Embryonic facial prominence (tissue), 1 donor: ENCODE measurements at regions not wholly inside any gene's neighbourhood (a gene's known extent, or its start where the extent isn't known, plus 50 kb on each side); places are given as distances from the start of the nearest gene placed in this dataset.
"Not testable (repeated sequence)": the region's sequence is repeated elsewhere in the genome, so short reads cannot be mapped to it uniquely, and the experiment has no call there.

Source experiments
- DNase-seq: peaks from one replicate; pipeline ENCODE4 v3.0.0-alpha.2; 2016; ENCODE audit errors: extremely low spot score

GRCh38 chr1:30532621-30533020 is 190.8 kb downstream of the MATN1 start:
- DNase-seq, result no peak

DNA sequence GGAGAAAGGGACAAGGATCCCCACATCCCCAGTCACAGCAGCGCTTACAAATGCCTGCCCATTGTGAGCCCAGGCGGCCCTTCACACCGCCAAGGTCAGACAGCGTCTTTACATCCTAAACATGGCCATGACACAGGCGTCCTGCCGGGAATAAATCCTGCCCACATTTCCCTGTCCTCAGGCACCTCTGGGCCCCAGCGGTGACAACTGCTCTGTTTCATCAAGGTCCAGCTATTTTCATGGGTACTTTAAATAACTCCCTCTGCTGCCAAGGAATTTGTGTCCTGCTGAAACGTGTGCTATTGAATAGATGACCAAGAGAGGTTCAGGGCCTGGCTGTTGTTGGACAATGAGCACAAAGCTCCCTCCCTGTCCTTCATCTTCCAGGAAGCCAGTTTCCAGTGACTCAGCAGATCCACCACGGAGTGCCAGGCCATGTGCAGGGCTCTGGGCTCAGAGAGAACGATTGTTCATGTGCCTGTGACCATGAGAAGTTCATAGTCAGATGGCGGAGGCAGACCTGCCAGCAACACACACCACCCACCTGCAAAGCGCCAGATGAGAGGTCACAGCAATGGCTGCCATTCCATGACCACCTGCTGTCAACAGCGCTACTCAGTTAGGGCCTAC is 195.8 kb downstream of the MATN1 start:
- no peak for DNase-seq

DNA sequence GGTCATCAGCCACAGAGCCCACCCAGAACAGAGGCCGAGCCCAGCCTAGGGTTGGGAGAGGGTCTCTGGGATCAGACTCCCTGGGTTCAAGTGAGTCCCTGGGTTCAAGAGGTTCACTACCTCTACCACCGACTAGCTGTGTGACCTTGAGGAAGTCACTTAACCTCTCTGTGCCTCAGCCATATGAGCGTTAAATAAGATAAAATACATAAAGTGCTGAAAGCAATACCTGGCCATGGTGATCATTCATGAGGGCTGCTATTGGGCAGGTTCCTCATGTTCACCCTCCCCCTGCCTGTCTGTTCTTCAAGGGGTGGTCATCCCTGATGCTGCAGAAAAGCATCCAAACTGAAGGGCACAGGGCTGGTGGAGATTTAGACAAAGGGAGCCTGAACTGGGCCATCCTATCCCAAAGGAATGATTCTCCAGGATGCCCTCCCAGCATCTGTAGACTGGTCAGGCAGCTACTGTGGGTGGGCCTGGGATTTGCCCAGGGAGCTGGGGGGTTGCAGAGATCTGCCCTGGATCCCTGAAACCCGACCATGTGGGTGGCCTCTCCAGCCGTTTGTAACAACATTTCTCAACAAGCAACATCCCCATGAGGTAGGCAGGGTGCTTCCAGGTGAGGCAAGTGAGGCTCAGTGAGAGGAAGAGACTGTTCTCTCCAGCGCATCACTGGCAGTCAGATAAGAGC is 196.6 kb downstream of the MATN1 start:
- no peak for DNase-seq

DNA sequence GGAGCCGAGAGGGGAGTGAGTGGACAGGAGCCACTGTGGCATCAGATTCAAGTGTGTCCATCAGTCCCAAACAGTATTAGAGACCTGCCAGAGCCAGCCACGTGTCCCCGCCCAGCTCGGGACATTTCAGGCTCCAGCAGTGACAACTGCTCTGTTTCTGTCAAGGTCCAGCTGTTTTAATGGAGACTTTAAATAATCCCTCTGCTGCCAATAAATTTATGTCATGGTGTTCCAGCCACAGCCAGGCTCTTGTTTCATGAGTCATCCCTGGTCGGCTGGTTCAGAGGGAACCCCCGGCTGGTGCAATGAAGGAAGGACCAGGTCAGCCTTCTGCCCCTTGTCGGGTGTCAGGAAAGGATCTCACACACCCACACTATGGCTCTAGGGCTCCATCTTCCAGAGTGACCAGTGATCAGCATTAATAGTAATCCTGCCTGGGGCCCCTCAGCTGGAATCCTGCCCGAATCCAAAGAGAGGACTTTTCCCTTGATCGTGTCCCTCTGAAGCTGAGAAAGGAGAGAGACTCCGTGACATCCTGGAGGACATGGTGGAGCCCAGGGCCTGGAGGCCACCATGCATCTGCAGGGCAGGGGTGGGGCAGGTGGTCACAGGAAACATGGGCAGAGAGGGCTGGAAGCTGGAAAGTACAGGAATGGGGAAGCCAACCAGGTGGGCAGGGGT is 197.3 kb downstream of the MATN1 start:
- DNase-seq, result no peak

DNA sequence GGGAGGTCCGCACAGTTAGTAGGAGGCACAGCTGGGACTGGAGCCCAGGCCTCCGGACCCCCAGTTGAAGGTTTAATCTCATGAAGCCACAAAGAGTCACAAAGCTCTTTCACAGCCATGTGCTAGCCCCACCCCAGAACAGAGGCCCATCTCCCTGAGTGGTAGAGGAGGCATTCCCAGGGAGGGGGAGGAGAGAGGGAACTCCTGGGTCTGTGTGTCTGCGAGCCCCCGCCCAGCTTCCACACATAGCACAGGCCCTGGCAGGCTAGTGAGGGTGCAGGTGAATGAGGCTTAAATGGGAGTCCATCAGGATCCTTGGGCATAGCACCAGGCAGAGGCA is 197.8 kb downstream of the MATN1 start:
- DNase-seq, result no peak

- DNase-seq, result no peak
Measured at GRCh38 chr1:30524840-30525617, 198.4 kb downstream of the MATN1 start.

DNA sequence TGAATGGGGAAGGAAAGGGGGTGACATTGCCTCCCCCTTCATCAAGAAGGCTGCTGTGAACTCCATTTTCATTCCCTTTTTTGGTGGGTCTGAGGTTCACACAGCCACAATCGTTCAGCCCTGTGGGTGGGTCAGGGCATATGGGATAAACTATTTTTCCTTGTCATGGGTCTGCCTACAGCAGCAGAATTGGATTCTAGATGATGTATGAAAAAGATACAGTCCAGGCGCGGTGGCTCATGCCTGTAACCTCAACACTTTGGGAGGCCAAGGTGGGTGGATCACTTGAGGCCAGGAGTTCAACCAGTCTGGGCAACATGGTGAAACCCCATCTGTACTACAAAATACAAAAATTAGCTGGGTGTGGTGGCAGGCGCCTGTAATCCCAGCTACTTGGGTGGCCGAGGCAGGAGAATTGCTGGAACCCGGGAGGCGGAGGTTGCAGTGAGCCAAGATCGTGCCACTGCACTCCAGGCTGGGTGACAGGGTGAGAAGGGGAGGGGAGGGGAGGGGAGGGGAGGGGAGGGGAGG is 199.3 kb downstream of the MATN1 start:
- not testable (repeated sequence) for DNase-seq

DNA sequence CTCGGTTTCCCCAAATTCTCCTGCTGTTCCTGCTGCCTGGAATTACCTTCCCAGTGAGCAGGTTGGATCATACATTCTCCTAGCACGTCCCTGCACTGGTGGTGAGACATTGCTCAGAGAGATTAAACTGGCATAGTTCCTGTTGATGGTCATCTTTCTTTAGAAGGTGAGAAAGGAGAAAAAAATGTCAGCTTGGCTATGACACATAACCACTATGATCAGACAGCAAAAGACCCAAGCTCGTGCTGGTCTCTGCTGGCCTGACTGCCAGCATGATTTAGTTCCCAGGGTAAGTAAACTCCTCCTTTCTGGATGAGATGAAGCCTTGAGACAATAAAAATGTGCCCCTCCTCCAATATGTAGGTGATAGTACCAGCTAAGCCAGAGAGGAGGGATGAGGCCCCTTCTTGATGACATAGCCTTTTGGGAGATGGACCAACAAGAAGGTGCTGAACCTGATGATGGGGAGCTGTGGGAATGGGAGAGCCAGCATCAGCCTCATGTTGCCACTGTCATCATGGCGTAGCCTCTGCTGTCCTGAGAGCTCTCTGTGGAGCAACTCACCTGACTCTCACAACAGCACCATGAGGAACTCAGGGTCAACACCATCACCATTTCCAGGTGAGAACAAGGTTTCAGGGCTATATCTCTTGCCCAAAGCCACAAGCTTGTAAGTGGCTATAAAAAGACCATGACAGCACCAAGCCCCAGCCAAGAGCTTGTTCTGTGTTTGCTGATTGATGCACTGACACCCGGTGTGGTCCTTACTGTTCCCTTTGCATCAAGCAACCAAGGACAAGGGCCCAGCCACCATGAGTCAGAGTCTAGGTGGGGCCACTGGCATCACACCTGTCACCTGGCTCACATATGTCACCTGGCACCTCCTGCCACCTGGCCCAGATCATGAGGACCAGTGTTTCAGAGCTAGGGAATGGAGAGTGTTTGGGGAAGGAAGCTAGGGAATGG is 200.0 kb downstream of the MATN1 start:
- no peak for DNase-seq

DNA sequence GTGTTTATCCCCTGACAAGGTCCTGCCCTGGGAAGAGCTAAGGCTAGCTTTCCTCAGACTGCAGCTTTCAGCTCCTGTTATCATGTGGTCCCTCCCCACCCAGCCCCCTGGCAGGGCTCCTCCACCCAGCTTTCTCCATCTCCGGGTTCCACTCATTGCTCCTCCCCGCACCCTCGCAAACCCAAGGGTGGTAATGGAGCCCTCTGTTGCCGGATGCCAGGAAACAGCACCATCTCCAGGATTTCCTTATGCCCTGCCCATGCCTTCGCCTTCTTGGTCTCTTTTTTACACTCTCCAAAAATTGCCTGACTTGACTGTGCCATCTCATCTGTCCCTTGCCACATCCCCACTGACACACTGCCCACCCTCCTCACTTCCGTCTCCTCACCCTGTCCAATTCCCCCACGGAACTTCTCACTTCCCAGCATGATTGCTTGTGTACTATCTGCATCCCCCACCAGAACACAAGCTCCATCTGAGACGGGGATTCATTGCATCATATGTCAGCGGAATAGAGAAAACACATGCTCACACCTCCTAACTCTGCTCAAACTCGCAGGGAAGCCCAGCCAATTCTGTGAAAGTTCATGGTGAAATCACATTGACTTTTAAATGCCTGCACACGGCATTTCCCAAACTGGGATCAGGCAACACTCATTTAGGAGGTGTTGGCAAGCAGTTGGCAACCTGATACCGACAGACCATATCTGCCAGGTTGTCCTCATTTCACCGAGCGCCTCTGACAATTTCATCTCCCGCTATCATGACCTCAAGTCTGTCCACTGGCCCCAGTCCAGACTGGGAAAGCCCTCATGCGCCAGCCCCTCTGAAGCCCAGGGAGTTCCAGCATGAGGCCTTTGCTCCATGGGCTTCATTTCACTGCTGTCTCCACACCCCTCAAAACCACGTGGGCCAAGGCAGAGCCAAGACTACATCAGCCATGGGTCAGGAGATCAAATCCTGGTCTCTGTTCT is 201.1 kb downstream of the MATN1 start:
- DNase-seq, result no peak

GRCh38 chr1:30521261-30521865 is 202.0 kb downstream of the MATN1 start:
- no peak for DNase-seq

DNA sequence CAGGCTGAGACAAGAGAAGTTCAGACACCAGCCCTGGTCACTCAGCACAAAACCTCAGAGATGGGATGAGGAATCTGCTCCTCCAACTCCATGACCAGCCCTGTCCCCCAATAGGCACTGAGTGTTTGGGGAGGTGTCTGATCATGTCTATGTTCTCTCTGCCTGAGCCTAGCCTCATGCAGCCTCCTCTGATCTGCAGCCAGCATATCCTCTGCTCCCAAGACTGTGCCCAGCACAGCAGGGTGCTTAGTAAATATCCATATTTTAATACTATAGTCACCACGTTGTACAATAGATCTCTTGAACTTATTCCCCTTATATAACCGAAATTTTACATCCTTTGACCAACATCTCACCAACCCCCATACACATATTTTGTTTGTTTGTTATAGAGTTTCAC is 202.9 kb downstream of the MATN1 start:
- no peak for DNase-seq

DNA sequence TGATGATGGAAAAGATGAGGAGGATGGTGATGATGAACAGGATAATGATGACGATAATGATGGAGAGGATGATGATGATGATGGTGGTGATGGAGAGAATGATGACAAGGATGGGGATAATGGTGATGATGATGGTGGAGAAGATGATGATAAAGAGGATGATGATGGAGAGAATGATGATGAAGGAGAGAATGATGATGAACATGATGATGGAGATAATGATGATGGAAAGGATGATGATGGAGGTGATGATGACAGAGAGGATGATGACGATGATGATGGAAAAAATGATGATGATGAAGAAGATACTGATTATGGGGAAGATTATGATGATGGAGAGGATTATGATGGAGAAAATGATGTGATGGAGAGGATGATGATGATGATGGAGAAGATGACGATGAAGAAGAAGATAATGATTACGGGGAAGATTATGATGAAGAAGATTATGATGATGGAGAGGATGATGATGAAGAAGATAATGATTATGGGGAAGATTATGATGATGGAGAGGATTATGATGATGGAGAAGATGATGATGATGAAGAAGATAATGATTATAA is 204.1 kb downstream of the MATN1 start:
- no peak for DNase-seq

DNA sequence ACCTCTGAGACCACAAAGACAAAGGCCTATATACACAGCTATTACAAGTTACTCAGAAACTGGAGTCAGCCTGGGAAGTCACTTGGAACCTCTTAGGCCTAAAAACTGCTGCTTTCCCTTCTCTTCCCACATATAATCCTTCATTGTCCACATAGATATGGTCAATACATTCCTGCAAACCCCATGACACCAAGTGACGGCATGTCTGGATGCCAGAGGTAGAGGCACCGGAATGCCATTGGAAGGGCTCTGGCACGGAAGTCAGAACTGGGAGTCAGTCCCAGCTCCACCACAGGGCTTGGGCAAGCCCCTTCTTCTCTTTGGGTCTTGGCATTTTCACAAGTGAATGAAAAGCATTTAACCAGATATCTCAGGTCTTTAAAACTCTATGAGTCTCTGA is 204.7 kb downstream of the MATN1 start:
- no peak for DNase-seq

DNA sequence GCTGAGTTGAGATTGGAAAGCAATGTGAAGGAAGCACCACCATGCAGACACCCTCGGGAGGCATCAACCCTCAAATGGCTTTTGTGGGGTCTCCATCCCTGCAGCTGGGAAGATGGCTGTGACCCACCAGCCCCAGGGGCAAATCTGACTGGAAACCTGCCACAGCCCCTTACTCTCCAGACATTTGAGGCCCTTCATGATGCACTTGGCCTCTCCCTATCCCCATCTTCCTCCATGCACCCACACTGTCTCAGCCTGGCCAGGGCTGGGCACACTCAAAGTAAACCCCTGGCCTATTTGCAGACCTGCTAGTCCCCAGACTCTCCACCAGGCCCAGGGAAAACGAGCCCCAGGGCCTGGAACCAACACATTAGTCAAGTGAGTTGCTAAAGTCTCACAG is 205.2 kb downstream of the MATN1 start:
- DNase-seq, result no peak

DNA sequence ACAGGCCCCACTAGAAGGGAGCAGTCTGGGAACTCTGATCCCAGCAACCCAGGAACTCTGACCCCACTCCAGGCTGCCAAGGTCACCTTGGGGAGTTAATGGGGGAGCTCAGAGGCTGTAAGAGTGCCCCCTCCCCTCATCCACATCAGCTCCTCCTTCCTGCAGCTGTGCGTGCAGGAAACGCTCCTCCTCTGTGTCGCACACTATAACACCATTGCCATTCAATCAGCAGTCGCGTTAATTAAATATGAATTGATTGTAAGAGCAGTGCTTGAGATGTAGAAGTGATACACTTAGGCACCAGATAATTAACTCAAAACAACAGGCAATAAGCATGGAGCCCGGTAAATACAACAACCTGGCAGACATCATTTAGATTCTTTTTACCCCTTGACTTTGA is 205.7 kb downstream of the MATN1 start:
- not testable (repeated sequence) for DNase-seq

DNA sequence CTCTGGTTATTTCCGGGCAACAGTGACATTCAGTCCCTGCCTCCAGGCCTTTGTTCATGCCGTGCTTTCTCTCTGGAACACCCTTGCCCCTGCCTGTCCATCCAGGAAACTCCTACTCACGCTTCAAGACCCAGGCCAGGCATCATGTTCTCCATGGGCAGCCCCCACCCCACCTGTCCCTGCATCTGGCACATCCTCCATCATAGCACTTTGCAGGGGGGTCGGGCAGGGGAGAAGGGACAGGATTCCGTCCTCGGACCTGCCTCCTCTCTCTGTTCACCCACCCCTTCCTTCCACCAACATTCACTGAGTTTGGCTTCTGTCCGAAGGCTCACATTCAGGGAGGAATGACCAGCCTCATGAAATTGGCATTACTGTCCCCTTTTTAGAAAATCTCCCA is 206.1 kb downstream of the MATN1 start:
- DNase-seq, result not testable (repeated sequence)

DNA sequence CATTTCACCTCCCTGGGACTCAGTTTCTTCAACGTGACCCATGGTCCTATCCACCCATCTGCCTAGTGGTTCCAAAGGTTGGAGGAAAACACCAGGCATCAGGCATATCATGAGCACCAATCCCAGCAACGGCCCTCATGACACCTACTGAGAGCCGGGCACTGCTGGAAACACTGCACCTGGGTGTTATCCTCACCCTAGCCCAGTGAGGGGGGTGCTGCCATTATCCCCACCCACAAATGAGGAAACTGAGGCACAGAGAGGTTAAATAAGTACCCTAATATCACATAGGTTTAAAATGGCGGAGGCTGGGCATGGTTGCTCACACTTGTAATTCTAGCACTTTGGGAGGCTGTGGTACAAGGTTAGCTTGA is 206.9 kb downstream of the MATN1 start:
- DNase-seq, result no peak

- DNase-seq, result no peak
Measured at GRCh38 chr1:30515755-30516484, 207.5 kb downstream of the MATN1 start.
